Hepatocyte (in vitro differentiated cells): ENCODE measurements at regions not wholly inside any gene's neighbourhood (a gene's known extent, or its start where the extent isn't known, plus 50 kb on each side); places are given as distances from the start of the nearest gene placed in this dataset.

Source experiments
- DNase-seq: peaks from one replicate; pipeline ENCODE4 v3.0.0-alpha.2; 2016; ENCODE audit warnings: low spot score
- H2AFZ ChIP-seq: fragments of 200-600 bp; sonication (generic); 2 replicates; pipeline ENCODE4 v1.6.0; 2016; ENCODE audit warnings: antibody characterized with exemption, mild to moderate bottlenecking
- H3K27ac ChIP-seq: fragments of 200-600 bp; sonication (generic); 2 replicates; pipeline ENCODE4 v1.5.1; 2016; ENCODE audit warnings: mild to moderate bottlenecking
- H3K27me3 ChIP-seq: fragments of 200-600 bp; sonication (generic); 2 replicates; pipeline ENCODE4 v1.6.1; 2016
- H3K36me3 ChIP-seq: fragments of 200-600 bp; sonication (generic); replicated peaks from 2 replicates; pipeline ENCODE4 v1.5.1; 2016; ENCODE audit warnings: low read depth; ENCODE audit not compliant: insufficient read depth
- H3K4me1 ChIP-seq: fragments of 200-600 bp; sonication (generic); 2 replicates; pipeline ENCODE4 v1.5.1; 2016; ENCODE audit warnings: mild to moderate bottlenecking, moderate library complexity; ENCODE audit not compliant: insufficient read depth
- H3K4me2 ChIP-seq: fragments of 200-600 bp; sonication (generic); 2 replicates; pipeline ENCODE4 v1.6.0; 2016
- H3K4me3 ChIP-seq: fragments of 200-600 bp; sonication (generic); 2 replicates; pipeline ENCODE4 v1.5.1; 2016; ENCODE audit warnings: mild to moderate bottlenecking
- H3K79me2 ChIP-seq: fragments of 200-600 bp; sonication (generic); 2 replicates; pipeline ENCODE4 v1.6.0; 2017; ENCODE audit warnings: mild to moderate bottlenecking
- H3K9me2 ChIP-seq: fragments of 200-600 bp; sonication (generic); replicated peaks from 2 replicates; pipeline ENCODE4 v1.6.0; 2017; ENCODE audit warnings: mild to moderate bottlenecking; ENCODE audit not compliant: insufficient read depth
- H3K9me3 ChIP-seq: fragments of 200-600 bp; sonication (generic); 2 replicates; pipeline ENCODE4 v1.5.1; 2016; ENCODE audit warnings: low read depth, mild to moderate bottlenecking
- H4K20me1 ChIP-seq: fragments of 200-600 bp; sonication (generic); 2 replicates; pipeline ENCODE4 v1.6.0; 2016; ENCODE audit warnings: mild to moderate bottlenecking; ENCODE audit not compliant: insufficient read depth, poor library complexity, severe bottlenecking
- EZH2 ChIP-seq: fragments of 200-600 bp; sonication (generic); IDR thresholded peaks from 2 replicates; pipeline ENCODE4 v1.6.1; 2016; ENCODE audit warnings: antibody characterized with exemption, mild to moderate bottlenecking, borderline replicate concordance
- EZH2phosphoT487 ChIP-seq: fragments of 200-600 bp; sonication (generic); IDR thresholded peaks from one replicate; pipeline ENCODE4 v1.6.1; 2018; ENCODE audit warnings: antibody characterized with exemption, mild to moderate bottlenecking, low read depth, moderate library complexity; ENCODE audit not compliant: unreplicated experiment, severe bottlenecking
- WGBS: methylation state at CpG from one replicate; pipeline ENCODE4 v1.1.6; 2016; ENCODE audit warnings: low lambda C conversion rate; ENCODE audit errors: missing lambda C conversion rate; 5-methylcytosine and 5-hydroxymethylcytosine counted together
- TF ChIP-seq, protein P1 (sequence below): fragments of 200-600 bp; sonication (generic); IDR thresholded peaks from 2 replicates; pipeline ENCODE4 v1.5.1; 2016; ENCODE audit warnings: antibody characterized with exemption, mild to moderate bottlenecking; ENCODE audit not compliant: poor library complexity

DNA sequence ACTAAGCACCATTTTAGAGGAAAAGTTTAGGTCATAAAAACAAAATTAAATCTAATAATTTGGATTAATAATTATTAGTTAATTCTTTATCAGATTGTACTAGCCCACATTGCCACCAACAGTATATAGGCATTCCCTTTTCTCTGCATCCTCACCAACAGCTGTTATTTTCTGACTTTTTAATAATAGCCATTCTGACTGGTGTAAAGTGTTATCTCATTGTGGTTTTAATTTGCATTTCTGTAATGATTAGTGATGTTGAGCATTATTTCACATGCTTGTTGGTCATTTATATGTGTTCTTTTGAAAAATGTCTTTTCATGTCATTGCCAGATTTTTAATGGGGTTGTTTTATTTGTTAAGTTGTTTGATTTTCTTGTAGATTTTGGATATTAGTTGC, 319.1 kb upstream of the SYNCRIP start:
- H3K27me3 ChIP-seq: no peaks in the 10 kb centered on the region
- no peaks in the 10 kb centered on the region for H3K79me2 ChIP-seq
- no peaks in the 10 kb centered on the region for H3K9me2 ChIP-seq
- no peaks in the 10 kb centered on the region for H3K9me3 ChIP-seq
- no peaks in the 10 kb centered on the region for H4K20me1 ChIP-seq
- no peak overlapping the region for H3K4me3 ChIP-seq
- H2AFZ ChIP-seq: no peak overlapping the region
- no peak overlapping the region for H3K27ac ChIP-seq
- DNase-seq: no peak
- TF ChIP-seq, protein P1, sequence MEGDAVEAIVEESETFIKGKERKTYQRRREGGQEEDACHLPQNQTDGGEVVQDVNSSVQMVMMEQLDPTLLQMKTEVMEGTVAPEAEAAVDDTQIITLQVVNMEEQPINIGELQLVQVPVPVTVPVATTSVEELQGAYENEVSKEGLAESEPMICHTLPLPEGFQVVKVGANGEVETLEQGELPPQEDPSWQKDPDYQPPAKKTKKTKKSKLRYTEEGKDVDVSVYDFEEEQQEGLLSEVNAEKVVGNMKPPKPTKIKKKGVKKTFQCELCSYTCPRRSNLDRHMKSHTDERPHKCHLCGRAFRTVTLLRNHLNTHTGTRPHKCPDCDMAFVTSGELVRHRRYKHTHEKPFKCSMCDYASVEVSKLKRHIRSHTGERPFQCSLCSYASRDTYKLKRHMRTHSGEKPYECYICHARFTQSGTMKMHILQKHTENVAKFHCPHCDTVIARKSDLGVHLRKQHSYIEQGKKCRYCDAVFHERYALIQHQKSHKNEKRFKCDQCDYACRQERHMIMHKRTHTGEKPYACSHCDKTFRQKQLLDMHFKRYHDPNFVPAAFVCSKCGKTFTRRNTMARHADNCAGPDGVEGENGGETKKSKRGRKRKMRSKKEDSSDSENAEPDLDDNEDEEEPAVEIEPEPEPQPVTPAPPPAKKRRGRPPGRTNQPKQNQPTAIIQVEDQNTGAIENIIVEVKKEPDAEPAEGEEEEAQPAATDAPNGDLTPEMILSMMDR: no peak
- TF ChIP-seq EZH2 (no peak), EZH2phosphoT487 (no peak)
- H3K4me2 ChIP-seq: no peak overlapping the region
- H3K36me3 ChIP-seq: no peaks in the 10 kb centered on the region
- no peaks in the 10 kb centered on the region for H3K4me1 ChIP-seq

DNA sequence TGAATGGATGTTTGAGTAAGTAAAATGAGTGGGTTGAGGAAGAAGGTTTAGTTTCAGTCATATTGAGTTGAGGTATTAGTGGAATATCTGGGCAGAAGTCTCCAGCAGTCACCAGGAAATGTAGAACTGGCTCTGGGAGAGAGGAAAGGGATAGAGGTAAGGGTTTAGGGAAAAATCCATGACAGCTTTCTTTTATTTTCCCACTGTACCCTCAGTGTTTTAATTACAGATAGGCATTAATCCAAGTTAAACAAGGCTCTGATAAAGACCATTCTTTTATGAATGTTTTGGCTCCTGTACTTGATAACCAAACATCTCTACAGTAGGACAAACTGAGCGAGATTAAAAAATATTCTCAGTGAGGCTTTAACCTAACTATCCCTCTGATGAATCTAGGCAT, 318.4 kb upstream of the SYNCRIP start:
- Histone ChIP-seq H3K4me3 (no peak overlapping the region), H3K36me3 (no peaks in the 10 kb centered on the region), H3K79me2 (no peaks in the 10 kb centered on the region), H3K4me1 (no peaks in the 10 kb centered on the region), H3K27me3 (no peaks in the 10 kb centered on the region), H3K9me2 (no peaks in the 10 kb centered on the region), H4K20me1 (no peaks in the 10 kb centered on the region), H2AFZ (no peak overlapping the region), H3K4me2 (no peak overlapping the region), H3K9me3 (no peaks in the 10 kb centered on the region), H3K27ac (no peak overlapping the region)
- DNase-seq: no peak
- TF ChIP-seq, protein P1: no peak
- TF ChIP-seq EZH2phosphoT487 (no peak), EZH2 (no peak)
- WGBS: 79% methylated on average over 1 of the region's 1 CpG

DNA sequence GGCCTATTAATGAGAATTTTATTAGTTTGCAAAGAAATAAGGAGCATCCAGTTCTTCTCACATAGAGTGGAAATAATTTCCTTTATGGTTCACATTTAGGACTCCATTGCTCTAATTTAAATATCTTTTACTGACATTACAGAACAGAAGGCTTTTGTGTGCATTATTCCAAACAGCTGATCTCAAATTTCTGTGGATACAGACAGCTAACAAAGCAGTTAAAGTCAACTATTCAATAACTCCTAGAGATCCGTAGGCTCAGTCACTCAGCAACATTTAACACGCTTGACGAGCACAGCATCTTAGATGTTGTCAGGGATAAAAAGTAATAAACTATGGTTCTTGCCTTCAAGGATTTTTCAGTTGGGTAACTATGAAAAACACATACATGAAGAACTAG, 305.8 kb upstream of the SYNCRIP start:
- H2AFZ ChIP-seq: no peak overlapping the region
- WGBS: 65% methylated on average over 3 of the region's 3 CpGs

More for the DNA sequence above, 305.8 kb upstream of the SYNCRIP start:
- Histone ChIP-seq H3K36me3 (no peaks in the 10 kb centered on the region), H3K27me3 (no peaks in the 10 kb centered on the region), H3K4me2 (no peak overlapping the region), H3K4me1 (no peaks in the 10 kb centered on the region), H3K79me2 (no peaks in the 10 kb centered on the region), H3K9me2 (no peaks in the 10 kb centered on the region), H4K20me1 (no peaks in the 10 kb centered on the region), H3K9me3 (no peaks in the 10 kb centered on the region), H3K4me3 (no peak overlapping the region), H3K27ac (no peak overlapping the region)
- DNase-seq: no peak
- TF ChIP-seq EZH2: no peak
- no peak for TF ChIP-seq EZH2phosphoT487
- TF ChIP-seq, protein P1: no peak
